Panc1 (cell line): ENCODE measurements at regions not wholly inside any gene's neighbourhood (a gene's known extent, or its start where the extent isn't known, plus 50 kb on each side); places are given as distances from the start of the nearest gene placed in this dataset.

Experiments
- ATAC-seq: fragments of 200-7000 bp; cut with Tn5 transposase; 2 replicates; pipeline ENCODE4 v1.9.1; 2020; ENCODE audit warnings: mild to moderate bottlenecking, moderate library complexity
- BruUV-seq: library from RNA; stranded (reverse); fragments of 400-500 nt; replicated peaks from 2 replicates; lab custom pipeline; 2021; lab: Mats Ljungman, UMichigan
- CTCF ChIA-PET: fragments of 300-600 bp; sonication (Branson Sonifier 250); formaldehyde crosslinking; loops from one replicate; lab custom pipeline; 2022; ENCODE audit warnings: antibody characterized with exemption; lab: Charles Lee
- POLR2A ChIA-PET: fragments of 300-600 bp; sonication (Branson Sonifier 250); formaldehyde crosslinking; loops from one replicate; lab custom pipeline; 2022; ENCODE audit warnings: antibody characterized with exemption; lab: Charles Lee
- DNase-seq: peaks from one replicate; pipeline ENCODE4 v3.0.0-alpha.2; 2010; ENCODE audit warnings: low read depth, low spot score
- H3K27ac ChIP-seq: 2 replicates; pipeline ENCODE4 v1.5.1; 2011; ENCODE audit warnings: mild to moderate bottlenecking, low read length, inconsistent platforms
- H3K27me3 ChIP-seq: fragments of 200-500 bp; sonication (Bioruptor generic); 2 replicates; pipeline ENCODE4 v1.6.0; 2014; ENCODE audit warnings: low read length, inconsistent platforms; ENCODE audit not compliant: control insufficient read depth, insufficient read depth
- H3K36me3 ChIP-seq: fragments of 200-500 bp; sonication (Bioruptor generic); 2 replicates; pipeline ENCODE4 v1.5.1; 2014; ENCODE audit warnings: inconsistent platforms, mild to moderate bottlenecking, low read length, moderate library complexity; ENCODE audit not compliant: control insufficient read depth, insufficient read depth
- H3K4me1 ChIP-seq: 2 replicates; pipeline ENCODE4 v1.5.1; 2011; ENCODE audit warnings: inconsistent platforms, mild to moderate bottlenecking, low read length, moderate library complexity; ENCODE audit not compliant: control insufficient read depth, insufficient read depth
- H3K4me3 ChIP-seq, 2 experiments: 2 replicates each; pipeline ENCODE4 v1.5.1; 2011 to 2012; ENCODE audit warnings: low read depth in 2 of 2, low read length in 2 of 2, mild to moderate bottlenecking in 2 of 2, inconsistent platforms in 1 of 2, moderate library complexity in 1 of 2
- H3K9me3 ChIP-seq: fragments of 200-500 bp; sonication (Bioruptor generic); 2 replicates; pipeline ENCODE4 v1.5.1; 2014; ENCODE audit warnings: low read depth, mild to moderate bottlenecking, inconsistent platforms, low read length, moderate library complexity; ENCODE audit not compliant: control insufficient read depth, insufficient read depth
- POLR2AphosphoS5 ChIP-seq: IDR thresholded peaks from 2 replicates; pipeline ENCODE4 v1.6.1; 2012; ENCODE audit warnings: mild to moderate bottlenecking, low read depth, low read length, moderate library complexity
- REST ChIP-seq, 2 experiments: IDR thresholded peaks; 2 replicates each; pipeline ENCODE4 v1.6.1; 2011 to 2012; ENCODE audit warnings: low read depth in 2 of 2, control low read depth in 1 of 2, low read length in 1 of 2, mild to moderate bottlenecking in 1 of 2, moderate library complexity in 1 of 2; ENCODE audit not compliant: insufficient read depth in 1 of 2
- SIN3A ChIP-seq: IDR thresholded peaks from 2 replicates; pipeline ENCODE4 v1.6.1; 2012; ENCODE audit warnings: low read depth, mild to moderate bottlenecking, low read length, moderate library complexity, borderline replicate concordance; ENCODE audit not compliant: insufficient read depth
- TCF7L2 ChIP-seq: IDR thresholded peaks from 2 replicates; pipeline ENCODE4 v1.6.1; 2011; ENCODE audit warnings: mild to moderate bottlenecking, low read depth, low read length, inconsistent platforms
- in situ Hi-C: cut with HindIII; loops from 2 replicates; pipeline ENCODE4 v1.10.0; 2016; ENCODE audit warnings: low sequenced_read_pairs, low pct_unique_long_range_greater_than_20kb
- intact Hi-C: fragments of 100-400 bp; cut with micrococcal nuclease; formaldehyde crosslinking; loops from one replicate; pipeline ENCODE4 v1.10.0; 2022; ENCODE audit not compliant: unreplicated experiment
- TF ChIP-seq, protein P1 (sequence below): fragments of 450-650 bp; IDR thresholded peaks from 2 replicates; pipeline ENCODE4 v1.5.1; 2017; ENCODE audit warnings: mild to moderate bottlenecking

DNA sequence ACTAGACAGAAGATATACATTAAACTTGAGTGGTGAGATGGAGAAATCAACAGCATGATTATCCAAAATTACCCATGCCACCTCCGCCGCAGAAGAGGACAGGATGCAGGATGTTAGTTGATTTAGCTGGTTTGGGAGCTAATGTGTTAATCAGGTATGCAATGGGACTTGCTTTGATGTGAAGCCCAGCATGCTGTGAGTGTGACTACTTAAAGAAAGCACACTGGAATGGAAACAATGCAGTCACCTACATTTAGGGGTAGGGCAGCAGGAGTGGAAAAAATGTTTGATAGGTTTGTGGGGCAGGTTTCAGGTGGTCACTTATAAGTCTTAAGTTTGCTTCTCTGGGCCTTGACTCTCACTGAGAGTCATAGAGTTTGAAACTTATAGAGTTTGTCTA is 170.0 kb upstream of the DAAM1 start:
- no peaks in the 10 kb centered on the region for H3K9me3 ChIP-seq
- no peak overlapping the region for H3K27ac ChIP-seq
- in situ Hi-C loops: no loop called here
- CTCF ChIA-PET: no interaction called here
- BruUV-seq: no TSS peak
- no peaks in the 10 kb centered on the region for H3K4me1 ChIP-seq
- H3K27me3 ChIP-seq: no peaks in the 10 kb centered on the region
- intact Hi-C loops: no loop called here
- ATAC-seq (no peak), DNase-seq (no peak)
- H3K36me3 ChIP-seq: no peaks in the 10 kb centered on the region
- H3K4me3 ChIP-seq: no peak overlapping the region
- POLR2A ChIA-PET: no interaction called here
- TF ChIP-seq REST (IDR thresholded peaks at IDR 0.05; ENCODE audit: insufficient read depth in 1 of 2, low read depth in 2 of 2, low read length in 1 of 2): no peak
- no peak for TF ChIP-seq TCF7L2
- TF ChIP-seq, protein P1, sequence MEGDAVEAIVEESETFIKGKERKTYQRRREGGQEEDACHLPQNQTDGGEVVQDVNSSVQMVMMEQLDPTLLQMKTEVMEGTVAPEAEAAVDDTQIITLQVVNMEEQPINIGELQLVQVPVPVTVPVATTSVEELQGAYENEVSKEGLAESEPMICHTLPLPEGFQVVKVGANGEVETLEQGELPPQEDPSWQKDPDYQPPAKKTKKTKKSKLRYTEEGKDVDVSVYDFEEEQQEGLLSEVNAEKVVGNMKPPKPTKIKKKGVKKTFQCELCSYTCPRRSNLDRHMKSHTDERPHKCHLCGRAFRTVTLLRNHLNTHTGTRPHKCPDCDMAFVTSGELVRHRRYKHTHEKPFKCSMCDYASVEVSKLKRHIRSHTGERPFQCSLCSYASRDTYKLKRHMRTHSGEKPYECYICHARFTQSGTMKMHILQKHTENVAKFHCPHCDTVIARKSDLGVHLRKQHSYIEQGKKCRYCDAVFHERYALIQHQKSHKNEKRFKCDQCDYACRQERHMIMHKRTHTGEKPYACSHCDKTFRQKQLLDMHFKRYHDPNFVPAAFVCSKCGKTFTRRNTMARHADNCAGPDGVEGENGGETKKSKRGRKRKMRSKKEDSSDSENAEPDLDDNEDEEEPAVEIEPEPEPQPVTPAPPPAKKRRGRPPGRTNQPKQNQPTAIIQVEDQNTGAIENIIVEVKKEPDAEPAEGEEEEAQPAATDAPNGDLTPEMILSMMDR: no peak
- TF ChIP-seq SIN3A: no peak
- TF ChIP-seq POLR2AphosphoS5: no peak

DNA sequence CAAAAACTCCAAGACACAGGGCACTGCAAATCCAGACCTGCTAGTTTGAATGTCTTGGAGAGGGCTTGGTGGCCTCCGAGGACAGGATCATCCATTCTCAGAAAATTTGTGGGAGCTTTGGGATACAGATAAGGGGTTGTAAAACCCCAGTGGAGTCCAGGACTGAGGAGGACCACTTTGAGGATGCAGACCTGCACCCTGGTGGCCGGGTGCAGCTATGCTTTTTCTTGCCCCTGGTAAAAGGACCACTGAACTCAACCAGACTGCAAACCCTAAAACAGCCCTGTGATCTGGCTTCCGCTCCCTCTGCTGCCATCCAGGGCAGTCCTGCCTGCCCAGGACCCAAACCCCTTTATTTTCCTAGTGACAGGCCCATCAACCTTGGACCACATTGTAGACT is 169.5 kb upstream of the DAAM1 start:
- POLR2A ChIA-PET: no interaction called here
- in situ Hi-C loops: no loop called here

More for the DNA sequence above, 169.5 kb upstream of the DAAM1 start:
- Histone ChIP-seq H3K27ac (no peak overlapping the region), H3K36me3 (no peaks in the 10 kb centered on the region), H3K27me3 (no peaks in the 10 kb centered on the region), H3K4me1 (no peaks in the 10 kb centered on the region), H3K9me3 (no peaks in the 10 kb centered on the region), H3K4me3 (no peak overlapping the region)
- BruUV-seq: no TSS peak
- ATAC-seq (no peak), DNase-seq (no peak)
- intact Hi-C loops: no loop called here
- TF ChIP-seq SIN3A: no peak
- TF ChIP-seq, protein P1: 0 out of 2 replicates have a peak, but pooled peaks have one; percentile 8
- CTCF ChIA-PET: no interaction called here
